Activated CD4-positive, alpha-beta T cell treated with anti-CD3 and anti-CD28 coated beads, Interleukin-2, Interleukin-4, amounts not matched to agents 100 ng/mL and 50 ng/mL, durations not matched to agents 16 hours and 8 hours (primary cell): ENCODE measurements at regions not wholly inside any gene's neighbourhood (a gene's known extent, or its start where the extent isn't known, plus 50 kb on each side); places are given as distances from the start of the nearest gene placed in this dataset.
"Not testable (repeated sequence)": the region's sequence is repeated elsewhere in the genome, so short reads cannot be mapped to it uniquely, and the experiment has no call there.

Source experiments
- DNase-seq: peaks from one replicate; pipeline ENCODE4 v3.0.0-alpha.2; 2020; ENCODE audit warnings: low spot score

- DNase-seq, result not testable (repeated sequence)
Observed at GRCh38 chr6:26799903-26800633, 140.5 kb upstream of the ZNF322 start.

DNA sequence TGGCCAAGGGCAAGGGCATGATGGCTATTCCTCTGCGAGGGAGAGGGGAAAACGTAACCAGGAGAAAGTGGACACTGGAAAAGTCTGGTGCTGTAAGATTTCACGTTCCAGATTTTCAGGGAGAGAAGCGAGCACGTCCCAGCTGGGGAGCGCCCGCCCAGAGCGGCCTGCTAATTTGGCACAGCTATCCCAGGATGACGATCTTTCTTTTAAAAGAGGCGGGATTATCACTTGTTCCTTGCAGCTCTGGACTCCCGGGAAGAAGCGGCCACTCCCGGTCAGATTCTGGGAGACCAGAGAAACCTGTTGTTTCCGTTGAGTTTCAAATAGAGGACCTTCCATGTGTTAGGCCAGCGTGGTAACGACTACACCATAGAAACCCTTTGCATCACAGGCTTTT is 144.2 kb upstream of the ZNF322 start:
- DNase-seq, result not testable (repeated sequence)

GRCh38 chr6:26811486-26812116 is 152.1 kb upstream of the ZNF322 start:
- not testable (repeated sequence) for DNase-seq

DNA sequence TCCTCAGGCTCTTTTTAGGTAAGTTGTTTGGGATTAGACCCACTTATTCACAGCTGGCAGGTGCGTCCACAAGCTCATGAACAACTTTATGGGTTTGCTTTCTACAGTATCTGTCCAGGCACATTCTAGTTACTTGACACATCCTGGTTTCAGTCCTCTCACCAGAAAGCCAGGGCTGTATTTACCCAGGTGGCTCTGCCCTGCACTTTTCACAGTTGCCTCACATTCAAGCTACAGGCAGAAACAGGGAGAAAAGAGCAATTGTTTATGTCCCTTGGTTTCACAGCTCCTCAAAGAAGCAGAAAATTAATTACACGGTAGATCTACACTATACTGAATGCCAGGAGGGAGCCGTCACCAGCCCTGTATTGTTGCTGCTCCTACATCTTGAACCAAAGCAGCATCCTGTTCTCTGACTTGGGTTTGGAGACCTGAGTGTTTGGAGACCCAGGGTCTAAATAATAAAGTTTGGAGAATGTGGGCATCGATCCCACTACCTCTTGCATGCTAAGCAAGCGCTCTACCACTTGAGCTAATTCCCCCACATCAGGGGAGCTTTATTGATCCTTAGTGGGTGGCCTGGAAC is 159.2 kb upstream of the ZNF322 start:
- not testable (repeated sequence) for DNase-seq

- not testable (repeated sequence) for DNase-seq
Observed at GRCh38 chr6:26827965-26828364, 168.4 kb upstream of the ZNF322 start.

- not testable (repeated sequence) for DNase-seq
Observed at GRCh38 chr6:26829480-26829879, 169.9 kb upstream of the ZNF322 start.

DNA sequence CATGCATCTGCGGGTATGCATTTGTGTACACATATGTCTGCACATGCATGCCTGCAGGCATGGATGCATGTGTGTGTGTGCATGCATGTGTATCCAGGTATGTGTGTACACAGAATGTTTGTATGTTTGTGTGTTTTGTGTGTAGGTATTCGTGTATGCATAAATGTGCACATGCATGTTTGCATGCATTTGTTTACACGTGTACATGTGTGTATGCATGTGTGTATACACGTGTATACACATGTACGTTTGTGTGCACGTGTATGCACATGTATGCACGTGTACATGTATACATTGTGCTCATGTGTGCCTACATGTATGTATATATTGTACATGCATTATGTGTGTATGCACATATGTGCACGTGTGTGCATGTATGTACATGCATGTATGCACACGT is 171.4 kb upstream of the ZNF322 start:
- DNase-seq, result not testable (repeated sequence)

GRCh38 chr6:26835707-26836106 is 176.2 kb upstream of the ZNF322 start:
- not testable (repeated sequence) for DNase-seq

- DNase-seq, result not testable (repeated sequence)
Observed at GRCh38 chr6:26836657-26837056, 177.1 kb upstream of the ZNF322 start.

DNA sequence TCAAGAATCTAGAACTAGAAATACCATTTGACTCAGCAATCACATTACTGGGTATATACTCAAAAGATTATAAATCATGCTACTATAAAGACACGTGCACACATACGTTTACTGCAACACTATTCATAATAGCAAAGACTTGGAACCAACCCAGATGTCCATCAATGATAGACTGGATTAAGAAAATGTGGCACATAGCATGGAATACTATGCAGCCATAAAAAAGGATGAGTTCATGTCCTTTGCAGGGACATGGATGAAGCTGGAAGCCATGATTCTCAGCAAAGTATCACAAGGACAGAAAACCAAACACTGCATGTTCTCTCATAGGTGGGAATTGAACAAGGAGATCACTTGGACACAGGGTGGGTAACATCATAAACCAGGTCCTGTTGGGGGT is 185.3 kb upstream of the ZNF322 start:
- DNase-seq, result not testable (repeated sequence)

GRCh38 chr6:26857289-26857688 is 197.7 kb upstream of the ZNF322 start:
- DNase-seq, result not testable (repeated sequence)

GRCh38 chr6:26859067-26859770 is 199.7 kb upstream of the ZNF322 start:
- peak; percentile 30 for DNase-seq

GRCh38 chr6:26859771-26860163 is 200.2 kb upstream of the ZNF322 start:
- DNase-seq, result not testable (repeated sequence)

- not testable (repeated sequence) for DNase-seq
Observed at GRCh38 chr6:26861913-26862312, 202.4 kb upstream of the ZNF322 start.

GRCh38 chr6:26863641-26864040 is 204.1 kb upstream of the ZNF322 start:
- not testable (repeated sequence) for DNase-seq

DNA sequence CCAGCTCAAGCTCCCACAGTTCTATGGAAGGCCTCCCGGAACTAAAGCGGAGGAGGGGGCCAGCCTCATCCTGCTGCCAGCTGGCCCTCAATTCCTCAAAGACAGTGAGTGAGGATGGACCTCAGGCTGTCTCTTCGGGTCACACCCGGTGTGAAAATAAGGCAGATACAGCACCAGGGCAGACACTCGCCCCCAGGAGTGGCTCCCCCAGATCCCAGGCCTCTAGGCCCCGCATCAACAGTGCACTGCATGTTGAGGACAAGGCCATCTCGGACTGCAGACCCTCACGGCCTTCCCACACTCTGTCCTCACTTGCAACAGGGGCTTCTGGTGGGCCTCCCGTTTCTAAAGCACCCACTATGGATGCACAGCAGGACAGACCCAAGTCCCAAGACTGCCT is 239.2 kb upstream of the ZNF322 start:
- not testable (repeated sequence) for DNase-seq

DNA sequence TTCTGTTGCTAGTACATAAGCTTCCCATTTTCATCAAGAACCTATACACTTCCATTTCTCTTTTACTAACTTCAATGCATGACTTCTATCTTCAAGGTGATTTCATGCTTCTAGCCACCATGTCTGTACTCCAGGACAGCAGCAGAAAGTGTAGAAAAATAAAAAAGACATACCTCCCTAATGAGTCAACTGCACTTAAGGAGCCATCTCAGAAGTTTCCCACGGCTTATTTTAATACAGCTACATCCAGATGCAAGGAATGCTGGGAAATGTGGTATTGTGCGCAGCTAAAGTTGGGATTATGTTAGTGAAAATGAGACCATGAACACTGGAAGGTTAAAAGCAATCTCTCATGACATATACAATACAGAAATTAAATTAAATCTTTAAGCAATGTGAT is 264.7 kb upstream of the ZNF322 start:
- not testable (repeated sequence) for DNase-seq

DNA sequence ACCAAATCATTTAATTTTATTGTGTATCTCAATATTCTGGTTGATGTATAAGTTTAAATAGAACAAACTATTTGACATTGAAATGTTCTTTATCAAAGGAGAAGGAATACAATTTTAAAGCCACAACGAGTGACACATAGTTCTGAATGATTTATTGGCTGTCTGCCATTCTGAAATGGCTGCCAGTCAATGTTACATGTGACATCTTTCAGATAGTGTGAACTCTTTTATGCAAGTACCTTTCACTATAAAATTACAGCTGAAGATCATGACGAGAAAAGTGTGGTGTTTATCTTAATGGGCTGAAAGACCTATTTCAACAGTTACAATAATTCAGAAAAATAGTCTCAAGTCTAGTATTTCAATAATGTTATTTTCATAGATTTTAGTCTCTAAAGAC is 268.6 kb upstream of the ZNF322 start:
- not testable (repeated sequence) for DNase-seq

DNA sequence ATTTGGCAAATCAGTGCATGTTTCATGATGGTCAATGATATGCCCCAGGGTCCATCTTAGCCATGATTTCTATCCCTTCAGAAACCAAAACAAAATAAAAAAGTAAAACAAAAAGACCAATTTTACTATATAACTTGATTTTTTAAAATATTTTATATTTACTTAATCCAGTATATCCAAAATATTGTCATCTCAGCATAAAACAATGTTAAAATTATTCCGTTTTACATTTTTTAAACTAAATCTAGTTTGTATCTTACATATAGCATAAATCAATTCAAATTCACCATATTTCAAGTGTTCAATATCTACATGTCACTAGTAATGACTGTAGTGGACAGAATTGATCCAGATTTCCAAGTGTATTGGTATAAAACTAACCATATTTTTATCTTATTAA is 277.7 kb upstream of the ZNF322 start:
- DNase-seq, result not testable (repeated sequence)

DNA sequence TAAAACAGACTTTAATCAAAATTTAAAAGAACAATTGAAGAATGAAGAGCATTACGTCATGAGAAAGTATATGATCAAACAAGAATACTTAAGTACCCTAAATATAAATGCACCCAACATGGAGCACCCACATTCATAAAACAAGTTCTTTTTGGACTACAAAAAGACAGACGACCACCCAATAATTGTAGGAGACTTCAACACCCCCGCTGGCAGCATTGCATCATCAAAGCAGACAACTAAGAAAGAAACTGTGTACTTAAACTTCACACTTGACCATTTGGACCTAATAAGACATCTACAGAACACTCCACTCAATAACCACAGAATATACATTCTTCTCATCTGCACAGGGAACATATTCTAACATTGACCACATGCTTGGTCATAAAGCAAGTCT is 291.7 kb upstream of the ZNF322 start:
- DNase-seq, result not testable (repeated sequence)

DNA sequence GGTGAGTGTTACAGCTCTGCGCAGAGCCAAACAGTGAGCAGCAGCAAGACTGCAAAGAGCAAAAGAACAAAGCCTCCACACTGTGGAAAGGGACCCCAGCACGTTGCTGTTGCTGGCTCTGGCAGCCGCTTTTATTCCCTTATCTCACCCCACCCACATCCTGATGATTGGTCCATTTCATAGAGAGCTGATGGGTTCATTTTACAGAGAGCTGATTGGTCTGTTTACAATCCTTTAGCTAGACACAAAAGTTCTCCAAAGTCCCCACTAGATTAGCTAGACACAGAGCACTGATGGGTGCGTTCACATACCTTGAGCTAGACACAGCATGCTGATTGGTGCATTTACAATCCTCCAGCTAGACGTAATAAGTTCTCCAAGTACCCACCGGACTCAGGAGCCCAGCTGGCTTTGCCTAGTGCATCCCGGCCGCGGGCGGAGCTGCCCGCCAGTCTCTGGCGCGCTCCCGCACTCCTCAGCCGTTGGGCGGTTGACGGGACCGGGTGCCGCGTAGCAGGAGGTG is 291.4 kb upstream of the PRSS16 start:
- peak; percentile 81 for DNase-seq

- DNase-seq, result peak; percentile 86
Observed at GRCh38 chr6:26956601-26957184, 290.8 kb upstream of the PRSS16 start.
